CD4-positive, alpha-beta T cell (primary cell): ENCODE measurements at regions not wholly inside any gene's neighbourhood (a gene's known extent, or its start where the extent isn't known, plus 50 kb on each side); places are given as distances from the start of the nearest gene placed in this dataset.

ENCODE experiments used
- ATAC-seq: fragments of 200-7000 bp; cut with Tn5 transposase; one replicate; pipeline ENCODE4 v1.10.0; 2022; ENCODE audit warnings: mild to moderate bottlenecking; ENCODE audit not compliant: poor library complexity
- CTCF ChIA-PET: fragments of 350-600 bp; sonication (Branson Sonifier 250); formaldehyde crosslinking; loops from one replicate; lab custom pipeline; 2021; ENCODE audit warnings: antibody characterized with exemption, inconsistent platforms; lab: Charles Lee
- POLR2A ChIA-PET: fragments of 350-600 bp; sonication (Branson Sonifier 250); formaldehyde crosslinking; loops from one replicate; lab custom pipeline; 2021; ENCODE audit warnings: antibody characterized with exemption, inconsistent platforms; lab: Charles Lee
- DNase-seq, 14 experiments: peaks; one replicate each; pipeline ENCODE4 v3.0.0-alpha.2; 2013 to 2020; ENCODE audit warnings: mixed read lengths in 2 of 14
- H3K27ac ChIP-seq, 2 donors: one replicate each; pipeline versions ENCODE4 v1.5.1 to v1.7.0; 2013; ENCODE audit warnings: low read length in 2 of 2, low read depth in 1 of 2, mild to moderate bottlenecking in 1 of 2
- H3K27me3 ChIP-seq, 2 experiments: 1 replicate in 1 of 2; 2 replicates in 1 of 2; pipeline versions ENCODE4 v1.6.1 to v1.7.0; 2013; ENCODE audit warnings: low read length in 2 of 2, control low read depth in 1 of 2, mild to moderate bottlenecking in 1 of 2, moderate library complexity in 1 of 2; ENCODE audit not compliant: insufficient read depth in 2 of 2, control insufficient read depth in 1 of 2
- H3K36me3 ChIP-seq: one replicate; pipeline ENCODE4 v1.6.1; 2013; ENCODE audit warnings: low read length, control low read depth; ENCODE audit not compliant: insufficient read depth
- H3K4me1 ChIP-seq: one replicate; pipeline ENCODE4 v1.6.1; 2013; ENCODE audit warnings: low read length, control low read depth; ENCODE audit not compliant: insufficient read depth
- H3K4me3 ChIP-seq: one replicate; pipeline ENCODE4 v1.5.1; 2013; ENCODE audit warnings: mild to moderate bottlenecking, low read length, moderate library complexity
- H3K9me3 ChIP-seq, 2 experiments: 1 replicate in 1 of 2; 2 replicates in 1 of 2; pipeline versions ENCODE4 v1.6.1 to v1.7.0; 2013; ENCODE audit warnings: low read length in 2 of 2, mild to moderate bottlenecking in 2 of 2, control low read depth in 1 of 2, moderate library complexity in 1 of 2; ENCODE audit not compliant: control insufficient read depth in 1 of 2, insufficient read depth in 1 of 2
- H3K27ac Mint-ChIP-seq: one replicate; pipeline ENCODE4 v1.8.0; 2020; ENCODE audit warnings: mixed read lengths
- H3K27me3 Mint-ChIP-seq: one replicate; pipeline ENCODE4 v1.8.0; 2021; ENCODE audit warnings: mixed read lengths
- H3K36me3 Mint-ChIP-seq: one replicate; pipeline ENCODE4 v1.8.0; 2021; ENCODE audit warnings: low read depth, mixed read lengths
- H3K4me1 Mint-ChIP-seq: one replicate; pipeline ENCODE4 v1.8.0; 2021; ENCODE audit warnings: low read depth, mixed read lengths
- H3K4me3 Mint-ChIP-seq: one replicate; pipeline ENCODE4 v1.8.0; 2020; ENCODE audit warnings: mild to moderate bottlenecking, mixed read lengths
- H3K9me3 Mint-ChIP-seq: one replicate; pipeline ENCODE4 v1.8.0; 2020; ENCODE audit warnings: mixed read lengths
- CTCF ChIP-seq: fragments of 200-600 bp; IDR thresholded peaks from one replicate; pipeline ENCODE4 v1.8.0; 2022; ENCODE audit warnings: antibody characterized with exemption, mild to moderate bottlenecking
- intact Hi-C, 2 experiments: fragments of 100-400 bp; cut with DNase I in 1 of 2; cut with micrococcal nuclease in 1 of 2; formaldehyde crosslinking; loops; one replicate each; pipeline versions ENCODE4 v1.15.1 to v1.9.0; 2023 to 2025; cut with DNase I, micrococcal nuclease

- no peaks in the 10 kb centered on the region for H3K36me3 Mint-ChIP-seq
- Histone ChIP-seq H3K36me3 (no peaks in the 10 kb centered on the region), H3K9me3 (peaks cover 3 to 18% of the 10 kb centered on the region in 2 experiments), H3K4me3 (no peak overlapping the region), H3K27ac (no peak overlapping the region), H3K4me1 (no peaks in the 10 kb centered on the region), H3K27me3 (no peaks in the 10 kb centered on the region)
- CTCF ChIA-PET = no interaction called here
- no peaks in the 10 kb centered on the region for H3K4me1 Mint-ChIP-seq
- DNase-seq (no peak), ATAC-seq (no peak)
- peaks cover 13% of the 10 kb centered on the region for H3K9me3 Mint-ChIP-seq
- no peak overlapping the region for H3K4me3 Mint-ChIP-seq
- POLR2A ChIA-PET = no interaction called here
- no peaks in the 10 kb centered on the region for H3K27me3 Mint-ChIP-seq
- intact Hi-C loops = no loop called here
- H3K27ac Mint-ChIP-seq = no peak overlapping the region
- no peak for TF ChIP-seq CTCF
Measured at GRCh38 chr6:55058682-55059081, 115.6 kb upstream of the HCRTR2 start.

- ChIA-PET CTCF (no interaction called here), POLR2A (no interaction called here)
- Mint-ChIP-seq H3K4me1 (no peaks in the 10 kb centered on the region), H3K4me3 (no peak overlapping the region), H3K27me3 (no peaks in the 10 kb centered on the region), H3K27ac (no peak overlapping the region), H3K9me3 (peaks cover 7% of the 10 kb centered on the region), H3K36me3 (no peaks in the 10 kb centered on the region)
- TF ChIP-seq CTCF = no peak
- no peak overlapping the region for H3K27ac ChIP-seq
- DNase-seq (no peak), ATAC-seq (no peak)
- no peaks in the 10 kb centered on the region for H3K36me3 ChIP-seq
- no peaks in the 10 kb centered on the region for H3K4me1 ChIP-seq
- peaks cover 3 to 16% of the 10 kb centered on the region in 2 experiments for H3K9me3 ChIP-seq
- intact Hi-C loops = no loop called here
- no peak overlapping the region for H3K4me3 ChIP-seq
- no peaks in the 10 kb centered on the region for H3K27me3 ChIP-seq
Measured at GRCh38 chr6:55064711-55065420, 109.4 kb upstream of the HCRTR2 start.

GRCh38 chr6:55069132-55069781 is 105.1 kb upstream of the HCRTR2 start:
- intact Hi-C loops = no loop called here
- H3K36me3 Mint-ChIP-seq = no peaks in the 10 kb centered on the region
- DNase-seq = peak in 1 of 14 experiments; percentile 21
- ATAC-seq = no peak
- no peak for TF ChIP-seq CTCF
- ChIA-PET POLR2A (no interaction called here), CTCF (no interaction called here)
- no peaks in the 10 kb centered on the region for H3K27me3 ChIP-seq
- H3K27me3 Mint-ChIP-seq = no peaks in the 10 kb centered on the region
- no peak overlapping the region for H3K27ac Mint-ChIP-seq
- no peak overlapping the region for H3K4me3 Mint-ChIP-seq
- H3K4me3 ChIP-seq = no peak overlapping the region
- H3K4me1 ChIP-seq = no peaks in the 10 kb centered on the region
- H3K4me1 Mint-ChIP-seq = no peaks in the 10 kb centered on the region
- no peak overlapping the region for H3K27ac ChIP-seq
- peaks cover 2% of the 10 kb centered on the region for H3K9me3 Mint-ChIP-seq
- H3K36me3 ChIP-seq = no peaks in the 10 kb centered on the region
- peaks cover 0 to 4% of the 10 kb centered on the region in 2 experiments for H3K9me3 ChIP-seq
